ENCODE measurements at regions not wholly inside any gene's neighbourhood (a gene's known extent, or its start where the extent isn't known, plus 50 kb on each side); places are given as distances from the start of the nearest gene placed in this dataset.

DNA sequence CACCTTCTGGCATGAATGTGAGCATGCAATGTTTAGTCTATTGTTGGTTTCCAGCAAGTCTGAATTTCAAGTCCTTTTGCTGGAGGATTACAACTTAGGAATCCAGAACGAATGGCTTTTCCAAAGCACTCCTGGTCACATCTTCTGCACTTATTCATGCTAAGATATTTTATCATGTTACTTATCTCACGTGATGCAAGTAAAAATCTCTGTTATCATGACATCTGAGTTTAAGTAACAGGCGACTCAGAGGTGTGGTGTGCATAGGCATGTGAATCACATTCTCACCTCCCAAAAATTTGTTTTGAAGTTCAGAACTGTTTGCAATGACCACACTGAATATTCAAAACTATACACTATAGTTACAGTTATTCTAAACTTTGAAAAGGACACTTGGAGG, 204.8 kb upstream of the FGGY start:
- TF ChIP-seq, protein P1, sequence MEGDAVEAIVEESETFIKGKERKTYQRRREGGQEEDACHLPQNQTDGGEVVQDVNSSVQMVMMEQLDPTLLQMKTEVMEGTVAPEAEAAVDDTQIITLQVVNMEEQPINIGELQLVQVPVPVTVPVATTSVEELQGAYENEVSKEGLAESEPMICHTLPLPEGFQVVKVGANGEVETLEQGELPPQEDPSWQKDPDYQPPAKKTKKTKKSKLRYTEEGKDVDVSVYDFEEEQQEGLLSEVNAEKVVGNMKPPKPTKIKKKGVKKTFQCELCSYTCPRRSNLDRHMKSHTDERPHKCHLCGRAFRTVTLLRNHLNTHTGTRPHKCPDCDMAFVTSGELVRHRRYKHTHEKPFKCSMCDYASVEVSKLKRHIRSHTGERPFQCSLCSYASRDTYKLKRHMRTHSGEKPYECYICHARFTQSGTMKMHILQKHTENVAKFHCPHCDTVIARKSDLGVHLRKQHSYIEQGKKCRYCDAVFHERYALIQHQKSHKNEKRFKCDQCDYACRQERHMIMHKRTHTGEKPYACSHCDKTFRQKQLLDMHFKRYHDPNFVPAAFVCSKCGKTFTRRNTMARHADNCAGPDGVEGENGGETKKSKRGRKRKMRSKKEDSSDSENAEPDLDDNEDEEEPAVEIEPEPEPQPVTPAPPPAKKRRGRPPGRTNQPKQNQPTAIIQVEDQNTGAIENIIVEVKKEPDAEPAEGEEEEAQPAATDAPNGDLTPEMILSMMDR (IDR thresholded peaks at IDR 0.05; ENCODE audit: control extremely low read depth in 1 of 3, insufficient read depth in 1 of 3, low read depth in 1 of 3, low read length in 3 of 3), result no peak
- no peak for TF ChIP-seq POLR2A (IDR thresholded peaks at IDR 0.05; ENCODE audit: control extremely low read depth in 1 of 2, low read depth in 2 of 2, low read length in 2 of 2)
- no peak for TF ChIP-seq SAP30 (IDR thresholded peaks at IDR 0.05; ENCODE audit: insufficient read depth, insufficient replicate concordance, low read length)
- TF ChIP-seq RXRA (IDR thresholded peaks at IDR 0.05; ENCODE audit: insufficient read depth, low read depth, low read length), result no peak
- TF ChIP-seq CHD2 (IDR thresholded peaks at IDR 0.05; ENCODE audit: low read length), result no peak

Data from H1 (cell line).